ENCODE measurements at regions not wholly inside any gene's neighbourhood (a gene's known extent, or its start where the extent isn't known, plus 50 kb on each side); places are given as distances from the start of the nearest gene placed in this dataset.

GRCh38 chr2:120490091-120490798, 144.3 kb downstream of the INHBB start:
- in situ Hi-C loops (cut with HindIII; ENCODE audit: low sequenced_read_pairs): no loop called here
- no peak overlapping the region for H3K4me3 ChIP-seq (ENCODE audit: low read depth, low read length)
- DNase-seq (ENCODE audit: low read depth, low spot score): no peak
- TF ChIP-seq, protein P1, sequence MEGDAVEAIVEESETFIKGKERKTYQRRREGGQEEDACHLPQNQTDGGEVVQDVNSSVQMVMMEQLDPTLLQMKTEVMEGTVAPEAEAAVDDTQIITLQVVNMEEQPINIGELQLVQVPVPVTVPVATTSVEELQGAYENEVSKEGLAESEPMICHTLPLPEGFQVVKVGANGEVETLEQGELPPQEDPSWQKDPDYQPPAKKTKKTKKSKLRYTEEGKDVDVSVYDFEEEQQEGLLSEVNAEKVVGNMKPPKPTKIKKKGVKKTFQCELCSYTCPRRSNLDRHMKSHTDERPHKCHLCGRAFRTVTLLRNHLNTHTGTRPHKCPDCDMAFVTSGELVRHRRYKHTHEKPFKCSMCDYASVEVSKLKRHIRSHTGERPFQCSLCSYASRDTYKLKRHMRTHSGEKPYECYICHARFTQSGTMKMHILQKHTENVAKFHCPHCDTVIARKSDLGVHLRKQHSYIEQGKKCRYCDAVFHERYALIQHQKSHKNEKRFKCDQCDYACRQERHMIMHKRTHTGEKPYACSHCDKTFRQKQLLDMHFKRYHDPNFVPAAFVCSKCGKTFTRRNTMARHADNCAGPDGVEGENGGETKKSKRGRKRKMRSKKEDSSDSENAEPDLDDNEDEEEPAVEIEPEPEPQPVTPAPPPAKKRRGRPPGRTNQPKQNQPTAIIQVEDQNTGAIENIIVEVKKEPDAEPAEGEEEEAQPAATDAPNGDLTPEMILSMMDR (IDR thresholded peaks at IDR 0.05; ENCODE audit: low read depth, low read length): no peak

DNA sequence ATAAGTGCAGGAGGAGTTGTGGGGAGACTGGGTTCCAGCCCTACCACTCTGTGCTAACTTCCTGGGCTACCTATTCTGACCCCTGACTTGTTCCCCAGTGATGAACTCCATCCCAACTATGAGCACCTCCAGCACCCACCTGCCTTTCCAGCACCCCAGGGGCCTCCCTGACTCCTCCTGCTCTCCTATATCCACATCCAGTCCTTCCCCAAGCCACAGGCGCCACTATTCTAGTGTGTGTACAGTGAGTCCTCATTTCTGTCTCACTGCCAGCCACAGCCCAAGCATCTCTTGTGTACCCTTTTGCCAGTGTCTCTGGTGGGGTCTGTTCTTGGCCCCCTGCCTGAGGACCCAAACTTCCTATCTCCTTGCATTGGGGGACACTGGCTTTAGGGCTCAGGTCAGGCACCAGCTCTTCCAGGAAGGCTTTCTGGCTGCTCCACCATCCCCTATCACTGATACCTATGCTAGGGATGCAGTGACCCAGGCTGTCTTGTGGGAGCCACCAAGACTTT, 145.2 kb downstream of the INHBB start:
- no peak overlapping the region for H3K4me3 ChIP-seq (ENCODE audit: low read depth, low read length)
- in situ Hi-C loops (cut with HindIII; ENCODE audit: low sequenced_read_pairs): no loop called here
- no peak for DNase-seq (ENCODE audit: low read depth, low spot score)
- TF ChIP-seq, protein P1 (IDR thresholded peaks at IDR 0.05; ENCODE audit: low read depth, low read length): no peak

- TF ChIP-seq, protein P1 (IDR thresholded peaks at IDR 0.05; ENCODE audit: low read depth, low read length): no peak
Measured at GRCh38 chr2:120493231-120493630, 147.3 kb downstream of the INHBB start.

DNA sequence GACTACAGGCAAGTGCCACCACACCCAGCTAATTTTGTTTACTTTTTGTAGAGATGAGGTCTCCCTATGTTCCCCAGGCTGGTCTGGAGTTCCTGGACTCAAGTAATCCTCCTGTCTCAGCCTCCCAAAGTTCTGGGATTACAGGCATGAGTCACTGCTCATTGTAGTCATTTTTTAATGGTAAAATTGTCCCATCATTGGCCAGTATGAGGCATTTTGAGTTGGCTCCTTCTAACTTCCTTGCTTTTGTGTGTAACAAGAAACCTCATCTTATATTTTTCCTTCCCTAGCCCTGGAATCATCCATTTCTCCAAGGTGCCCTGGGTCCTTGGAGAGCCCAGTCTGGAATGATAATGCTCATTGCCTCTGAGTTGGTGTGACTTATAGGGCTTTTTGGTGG, 148.5 kb downstream of the INHBB start:
- TF ChIP-seq, protein P1 (IDR thresholded peaks at IDR 0.05; ENCODE audit: low read depth, low read length): no peak
- no peak for DNase-seq (ENCODE audit: low read depth, low spot score)
- no peak overlapping the region for H3K4me3 ChIP-seq (ENCODE audit: low read depth, low read length)
- in situ Hi-C loops (cut with HindIII; ENCODE audit: low sequenced_read_pairs): no loop called here

More at GRCh38 chr2:120493231-120493630, 147.3 kb downstream of the INHBB start:
- DNase-seq (ENCODE audit: low read depth, low spot score): no peak
- in situ Hi-C loops (cut with HindIII; ENCODE audit: low sequenced_read_pairs): no loop called here
- H3K4me3 ChIP-seq (ENCODE audit: low read depth, low read length): no peak overlapping the region

- in situ Hi-C loops (cut with HindIII; ENCODE audit: low sequenced_read_pairs): no loop called here
- DNase-seq (ENCODE audit: low read depth, low spot score): no peak
- H3K4me3 ChIP-seq (ENCODE audit: low read depth, low read length): no peak overlapping the region
- TF ChIP-seq, protein P1 (IDR thresholded peaks at IDR 0.05; ENCODE audit: low read depth, low read length): no peak
Measured at GRCh38 chr2:120495586-120495985, 149.7 kb downstream of the INHBB start.

DNA sequence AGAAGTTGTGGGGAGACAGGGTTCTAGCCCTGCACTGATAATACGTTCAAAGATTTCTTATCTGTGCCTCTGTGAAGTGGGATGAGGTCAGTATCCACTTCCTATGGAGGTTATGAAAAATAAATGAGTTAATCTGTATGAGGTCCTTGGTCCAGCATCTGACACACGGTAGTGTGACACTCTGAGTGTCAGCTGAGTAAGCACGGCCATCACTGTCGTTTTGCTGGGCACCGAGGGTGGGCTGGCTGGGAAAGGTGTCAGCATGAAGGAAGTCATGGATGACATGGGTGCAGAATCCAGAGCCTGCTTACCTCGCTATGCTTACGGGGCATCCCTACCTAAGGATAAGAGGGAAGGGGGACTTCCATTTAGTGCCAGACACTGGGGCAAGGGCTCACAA, 150.3 kb downstream of the INHBB start:
- H3K4me3 ChIP-seq (ENCODE audit: low read depth, low read length): no peak overlapping the region
- TF ChIP-seq, protein P1 (IDR thresholded peaks at IDR 0.05; ENCODE audit: low read depth, low read length): no peak
- in situ Hi-C loops (cut with HindIII; ENCODE audit: low sequenced_read_pairs): no loop called here
- DNase-seq (ENCODE audit: low read depth, low spot score): no peak

Measured in astrocyte of the spinal cord (primary cell).